DMS79 treated with DMSO at 0.1 percent for 48 hours (cell line): ENCODE measurements at regions not wholly inside any gene's neighbourhood (a gene's known extent, or its start where the extent isn't known, plus 50 kb on each side); places are given as distances from the start of the nearest gene placed in this dataset.

Experiments
- DNase-seq: peaks from one replicate; lab custom pipeline; 2025; lab: John Stamatoyannopoulos, UW

DNA sequence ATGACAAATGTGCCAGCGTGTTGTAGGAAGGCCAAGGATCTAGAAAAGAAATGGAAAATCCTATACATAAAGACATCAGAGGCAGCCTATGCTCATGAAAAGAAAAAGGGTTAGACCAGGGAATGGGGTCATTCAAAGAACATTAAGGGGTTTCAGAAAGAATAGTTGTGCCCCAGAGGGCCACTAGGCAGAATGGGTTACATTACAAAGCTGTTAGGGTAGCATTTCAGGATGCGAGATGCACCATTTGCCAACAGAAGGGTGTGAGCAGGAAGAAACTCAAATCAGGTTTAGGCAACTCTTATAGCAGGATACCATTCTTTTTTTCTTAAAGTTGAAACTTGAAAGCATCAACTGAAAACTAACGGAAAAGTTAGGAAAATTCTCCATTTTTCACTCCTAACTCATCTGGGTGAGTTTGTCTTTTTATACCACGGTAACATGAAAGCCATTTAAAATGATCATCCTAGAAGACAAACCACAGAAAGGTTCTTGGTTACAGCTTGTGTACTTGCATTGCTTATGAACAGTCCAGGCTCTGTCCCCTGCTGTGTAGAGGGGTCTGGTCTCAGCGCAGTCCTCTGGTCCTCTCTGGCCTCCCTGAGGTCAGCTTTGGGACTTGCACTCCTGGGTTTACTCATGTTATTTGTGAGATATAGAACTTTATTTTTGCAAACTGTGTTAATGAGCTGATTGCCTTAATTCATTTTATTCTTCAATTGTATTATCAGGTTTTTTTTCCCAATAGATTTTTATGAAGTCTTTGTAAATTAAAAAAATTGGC lies 209.1 kb downstream of the DACT1 start:
- no peak for DNase-seq

DNA sequence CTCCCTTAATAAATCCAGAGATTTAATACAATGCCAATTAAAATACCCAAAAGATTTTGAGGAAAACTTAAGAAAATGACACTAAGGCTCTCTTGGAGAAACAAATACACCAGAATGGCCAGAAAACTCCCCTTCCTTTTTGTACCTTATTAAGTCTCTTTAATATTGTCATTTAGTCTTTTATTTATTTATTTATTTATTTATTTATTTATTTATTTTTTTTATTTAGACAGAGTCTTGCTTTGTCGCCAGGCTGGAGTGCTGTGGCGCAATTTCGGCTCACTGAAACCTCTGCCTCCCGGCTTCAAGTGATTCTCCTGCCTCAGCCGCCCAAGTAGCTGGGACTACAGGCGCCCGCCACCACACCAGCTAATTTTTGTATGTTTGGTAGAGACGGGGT lies 210.6 kb downstream of the DACT1 start:
- DNase-seq = no peak

DNA sequence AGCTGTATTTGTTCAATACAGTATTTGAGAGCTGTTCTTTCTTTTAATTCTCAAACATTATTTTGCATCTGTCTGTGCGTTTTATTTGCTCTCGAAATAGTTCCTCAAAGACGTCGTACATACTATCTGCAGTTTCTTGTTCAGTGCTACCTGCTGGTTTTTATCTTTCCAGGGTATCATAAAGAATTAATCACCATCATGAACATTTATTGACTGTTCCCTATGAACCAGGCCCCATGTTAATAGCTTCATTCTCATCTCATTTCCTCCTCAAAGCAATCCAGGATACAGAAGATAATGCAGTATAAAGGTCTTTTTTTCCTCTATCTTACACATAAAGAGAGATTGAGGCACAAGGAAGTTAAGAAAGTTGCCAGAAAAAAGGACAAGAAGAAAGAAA lies 211.8 kb downstream of the DACT1 start:
- DNase-seq = no peak

DNA sequence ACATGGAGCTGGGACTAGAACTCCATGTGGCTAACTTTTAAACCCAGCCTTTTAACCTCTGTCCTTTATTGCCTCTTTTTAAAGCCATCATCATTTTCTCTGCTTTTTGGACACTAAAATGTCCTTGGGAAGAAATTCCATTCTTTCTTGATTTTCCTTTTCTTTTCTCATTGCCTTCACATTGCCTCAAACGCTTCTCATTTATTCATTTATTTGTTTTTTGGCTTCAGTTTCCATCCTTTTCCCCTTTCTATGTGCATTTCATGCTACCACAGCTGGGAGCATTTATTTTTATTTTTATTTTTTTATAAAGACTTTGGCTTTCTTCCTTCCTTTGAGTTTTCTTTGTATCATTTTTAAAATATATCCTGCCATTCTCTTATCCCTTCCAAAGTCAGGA lies 212.2 kb downstream of the DACT1 start:
- DNase-seq = no peak

DNA sequence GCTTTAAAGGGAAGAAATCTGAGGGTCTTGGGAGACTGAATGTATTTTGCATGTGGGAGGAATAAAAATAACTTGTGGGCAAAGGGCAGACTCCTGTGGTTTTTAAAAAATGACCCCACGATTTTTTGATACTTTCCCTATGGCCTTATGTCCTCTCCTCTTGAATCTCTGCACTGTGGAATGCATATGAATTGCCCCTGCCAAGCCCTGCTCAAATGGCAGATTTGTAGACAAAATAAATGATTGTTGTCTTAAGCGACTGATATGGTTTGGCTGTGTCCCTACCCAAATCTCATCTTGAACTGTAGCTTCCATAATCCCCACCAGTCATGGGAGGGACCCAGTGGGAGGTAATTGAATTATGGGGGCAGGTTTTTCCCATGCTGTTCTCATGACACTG lies 223.8 kb downstream of the DACT1 start:
- no peak for DNase-seq

DNA sequence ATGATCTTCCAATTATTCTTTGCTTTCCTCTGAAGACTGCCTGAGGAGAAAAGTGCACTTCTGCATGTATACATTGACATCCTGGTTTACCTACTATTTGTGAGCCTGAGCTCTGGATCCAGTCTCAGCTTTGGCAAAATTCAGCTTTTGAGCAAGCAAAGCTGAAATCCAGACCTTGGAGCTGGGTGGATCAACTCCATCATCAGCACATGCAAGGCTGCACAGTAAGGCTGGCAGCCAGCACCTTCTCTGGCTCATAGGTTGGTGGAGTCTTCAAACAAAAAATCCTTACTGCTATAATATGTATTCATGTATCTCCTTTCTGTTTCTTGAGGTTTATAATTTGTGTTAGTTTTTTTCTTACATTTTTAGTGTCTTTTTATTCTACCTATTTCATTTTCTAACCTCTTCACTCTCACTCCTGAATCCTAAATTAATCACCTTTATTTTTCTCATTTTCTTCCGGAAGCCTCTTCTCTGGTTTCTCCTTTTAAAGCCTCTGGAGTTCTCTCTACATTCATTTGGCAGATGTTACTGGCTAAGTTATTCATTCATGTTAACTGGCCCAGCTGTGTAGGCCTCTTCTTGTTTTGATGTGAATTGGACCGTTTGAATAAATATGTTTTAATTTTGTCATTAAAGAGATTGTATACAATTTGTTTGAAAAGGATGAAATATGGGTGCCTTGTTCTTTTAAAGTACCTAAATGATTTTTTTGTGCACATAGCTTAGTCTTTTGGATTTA lies 224.8 kb downstream of the DACT1 start:
- DNase-seq = no peak

DNA sequence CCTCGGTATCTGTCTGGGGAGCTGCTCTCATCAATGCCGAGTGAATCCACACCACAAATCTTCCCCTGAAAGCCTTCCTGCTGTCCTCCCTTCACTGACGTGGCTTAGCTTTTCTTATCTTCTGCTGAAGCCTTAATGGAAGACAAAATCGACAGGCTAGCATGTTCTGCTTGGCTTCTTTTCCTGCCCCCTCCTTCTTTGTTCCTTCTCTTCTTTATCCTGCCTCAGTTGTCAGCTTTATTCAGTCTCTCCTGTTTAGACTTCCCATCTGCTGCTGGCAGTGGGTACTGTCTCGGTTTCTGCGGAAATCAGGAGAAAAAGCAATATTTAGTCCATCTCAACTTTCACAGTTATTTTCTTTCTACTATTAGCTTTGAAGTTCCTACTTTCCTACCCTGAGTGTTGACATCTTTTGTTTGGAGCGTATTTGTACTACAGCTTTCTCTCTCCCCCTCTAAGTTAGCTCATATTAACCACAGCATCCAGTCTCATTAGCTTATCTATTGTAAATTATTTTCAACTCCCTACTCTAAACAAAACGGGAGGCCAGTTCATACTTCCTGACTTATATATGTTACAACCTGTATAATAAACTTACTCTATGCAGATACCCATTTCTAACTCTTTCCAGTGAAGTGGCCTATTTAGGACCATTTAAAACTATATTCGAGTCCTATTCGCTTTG lies 226.0 kb downstream of the DACT1 start:
- no peak for DNase-seq

DNA sequence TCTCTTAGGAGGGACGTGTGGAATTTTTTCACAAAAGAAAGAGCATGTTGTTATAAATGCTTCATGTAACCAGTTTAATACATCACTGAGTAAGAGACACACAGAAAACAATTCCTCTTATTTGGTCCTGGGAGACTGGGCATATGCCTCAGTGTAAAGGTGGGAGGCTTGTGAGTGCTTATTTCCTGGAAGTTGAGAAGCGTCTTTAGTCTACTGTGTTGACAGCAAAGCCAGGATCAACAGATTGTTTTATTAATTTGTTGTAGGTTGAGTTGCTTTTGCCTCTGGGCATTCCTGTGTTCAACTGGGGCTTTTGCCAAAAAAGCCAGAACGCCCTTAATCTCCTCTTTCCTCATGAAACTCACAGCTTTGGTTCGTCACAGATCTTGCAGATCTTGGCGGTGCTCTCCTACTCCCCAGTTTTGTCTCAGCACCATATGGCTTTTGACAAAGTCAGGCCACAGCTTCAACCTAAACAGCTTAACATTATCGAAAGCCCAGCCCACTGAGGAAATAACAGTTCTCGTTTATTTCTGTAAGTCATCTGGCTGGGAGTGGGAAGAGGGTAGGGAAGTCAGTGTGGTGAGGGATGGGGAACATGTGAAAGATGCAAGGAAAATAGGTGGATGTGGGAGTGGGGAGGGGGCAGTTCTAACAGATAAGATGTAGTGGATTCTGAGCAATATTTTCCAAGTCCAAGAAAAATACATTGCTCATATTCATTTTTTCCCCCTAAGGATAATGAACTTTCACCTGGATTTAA lies 227.2 kb downstream of the DACT1 start:
- DNase-seq = peak; percentile 62

DNA sequence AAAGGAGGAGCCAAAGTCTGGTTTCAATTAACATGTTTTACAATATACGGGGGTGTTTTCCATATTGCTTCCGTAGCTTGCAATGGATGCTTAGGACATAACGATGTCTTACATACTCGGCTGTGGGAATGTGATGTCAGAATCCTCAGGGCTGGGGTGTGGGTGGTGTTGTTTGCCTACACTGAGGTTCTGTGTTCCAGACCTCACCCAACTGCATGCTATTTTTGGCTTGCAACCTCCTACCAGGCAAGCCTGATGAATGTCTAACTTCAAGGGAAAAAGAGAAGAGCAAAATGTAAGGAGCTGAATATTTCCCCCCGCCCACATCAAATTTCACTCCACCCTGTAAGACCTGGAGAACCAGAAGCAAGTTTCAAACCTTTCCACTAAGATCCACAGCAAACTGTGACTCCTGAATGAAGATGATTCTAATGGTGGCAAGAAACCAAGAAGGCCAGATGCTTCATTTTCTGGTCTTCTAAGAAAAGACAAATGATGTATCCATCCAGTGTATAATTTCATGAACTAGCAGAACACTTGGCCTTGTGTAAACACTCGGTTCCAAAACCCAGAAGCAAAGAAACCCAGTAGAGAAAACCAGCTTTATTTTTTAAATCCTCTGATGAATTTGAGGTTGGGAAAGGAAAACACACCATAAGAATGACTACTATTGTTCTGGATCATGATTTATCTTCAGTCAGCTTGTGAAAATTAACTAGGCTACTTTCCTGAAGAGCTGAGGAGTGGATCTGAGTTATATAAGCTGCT lies 227.9 kb downstream of the DACT1 start:
- no peak for DNase-seq

DNA sequence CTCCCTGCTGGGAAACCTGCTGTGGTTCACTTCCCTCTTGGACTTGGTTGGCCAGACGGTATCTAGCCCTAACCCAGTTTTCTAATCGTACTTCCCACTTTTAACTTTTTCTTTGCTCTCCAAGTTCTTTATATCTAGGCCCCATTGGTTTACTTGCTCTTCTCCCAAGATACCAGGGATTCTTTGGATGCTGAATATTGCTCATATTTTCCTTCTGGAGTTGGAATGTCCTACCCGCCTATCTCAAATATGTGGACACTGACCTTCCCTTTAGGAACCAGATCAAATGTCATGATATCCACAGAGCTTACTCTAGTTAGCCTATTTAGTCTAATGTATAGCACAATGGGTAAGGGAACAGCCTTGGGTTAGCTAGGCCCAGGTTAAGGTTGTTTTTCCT lies 228.6 kb downstream of the DACT1 start:
- no peak for DNase-seq

DNA sequence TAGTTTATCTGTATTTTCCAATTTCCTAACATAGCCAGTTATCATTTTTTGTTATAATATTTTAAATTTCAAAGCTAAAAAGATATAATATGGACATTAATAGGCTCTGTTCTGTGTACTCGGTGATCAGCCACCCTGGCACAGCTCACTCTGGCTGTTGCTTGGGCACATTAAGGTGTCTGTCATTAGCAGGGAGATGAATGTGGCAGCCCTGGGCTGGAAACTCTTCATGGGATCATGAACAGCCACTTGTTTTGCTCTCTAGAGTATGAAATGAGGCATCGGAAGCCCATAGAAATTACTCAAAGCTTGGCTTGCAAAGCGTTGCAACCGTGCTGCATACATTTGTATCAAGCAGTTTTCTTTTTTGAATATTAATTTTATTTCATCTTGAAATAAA lies 233.2 kb downstream of the DACT1 start:
- DNase-seq = peak; percentile 98

DNA sequence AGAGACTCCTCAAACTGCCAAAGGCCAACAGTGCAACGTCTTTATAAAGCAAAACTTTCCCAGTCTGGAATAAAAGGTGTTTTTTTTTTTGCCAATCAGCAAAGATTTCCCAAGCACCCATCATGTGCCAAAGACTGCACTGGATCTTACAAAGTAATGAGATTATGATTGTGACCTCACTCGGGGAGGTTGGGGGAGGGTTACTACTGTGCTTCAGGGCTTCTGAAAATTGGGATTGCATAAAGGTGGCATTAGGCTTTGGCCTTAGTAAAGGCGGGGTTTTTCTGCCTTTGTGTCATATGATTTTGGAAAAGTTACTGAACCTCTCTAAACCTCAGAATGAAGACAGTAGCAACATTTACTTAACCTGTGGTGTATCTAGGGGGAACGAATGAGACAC lies 233.8 kb downstream of the DACT1 start:
- no peak for DNase-seq

DNA sequence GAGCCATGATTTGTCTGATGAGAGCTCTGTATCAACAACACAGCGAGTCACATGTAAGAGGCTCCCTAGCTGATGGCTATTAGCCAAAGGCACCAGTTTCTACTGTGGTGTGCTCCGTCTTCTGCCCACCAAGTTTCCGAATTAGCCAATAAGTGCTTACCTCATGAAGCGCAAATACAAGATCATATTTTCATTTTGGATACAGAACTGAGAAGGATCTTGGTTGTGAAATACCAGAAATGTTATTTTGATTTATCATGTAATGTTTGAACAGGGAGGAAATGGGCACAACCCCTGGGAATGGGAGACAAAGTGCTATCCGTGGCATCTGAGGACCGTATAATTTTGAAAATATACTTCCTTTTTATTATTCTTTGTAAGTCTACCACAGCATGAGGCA lies 234.3 kb downstream of the DACT1 start:
- DNase-seq = peak; percentile 74

DNA sequence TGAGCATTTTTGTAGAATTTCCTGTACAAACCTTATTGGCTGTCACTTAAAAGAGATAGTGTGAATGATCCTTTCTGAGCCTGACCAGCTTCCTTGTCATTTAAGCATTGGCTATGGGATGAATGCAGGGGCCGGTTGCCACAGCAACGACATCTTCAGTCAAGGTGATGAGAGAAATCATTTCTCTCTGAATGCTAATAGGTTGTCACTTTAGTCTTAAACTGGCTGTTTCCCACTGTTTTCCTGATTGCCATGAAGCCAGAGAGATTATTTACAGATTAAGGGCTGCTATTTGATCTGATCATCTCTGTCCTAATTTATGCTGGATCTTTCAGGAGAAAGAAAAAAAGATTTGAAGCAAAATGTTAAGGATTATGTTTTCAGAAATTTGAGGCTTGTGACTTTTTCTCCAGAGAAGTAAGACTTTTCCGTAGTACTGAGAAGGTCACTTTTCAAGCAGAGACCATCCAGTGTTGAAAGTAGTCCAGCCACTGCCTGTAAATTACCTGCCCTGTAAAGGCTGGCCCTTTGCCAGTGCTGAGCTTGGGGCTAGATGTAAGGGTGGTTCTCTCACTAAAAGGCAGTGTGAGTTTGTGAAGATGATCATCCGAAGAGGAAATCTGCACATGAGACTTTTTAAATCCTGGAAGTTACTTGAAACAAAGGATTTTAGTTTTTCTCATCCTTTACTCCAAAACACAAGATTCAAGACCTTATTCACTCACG lies 235.6 kb downstream of the DACT1 start:
- peak; percentile 79 for DNase-seq

DNA sequence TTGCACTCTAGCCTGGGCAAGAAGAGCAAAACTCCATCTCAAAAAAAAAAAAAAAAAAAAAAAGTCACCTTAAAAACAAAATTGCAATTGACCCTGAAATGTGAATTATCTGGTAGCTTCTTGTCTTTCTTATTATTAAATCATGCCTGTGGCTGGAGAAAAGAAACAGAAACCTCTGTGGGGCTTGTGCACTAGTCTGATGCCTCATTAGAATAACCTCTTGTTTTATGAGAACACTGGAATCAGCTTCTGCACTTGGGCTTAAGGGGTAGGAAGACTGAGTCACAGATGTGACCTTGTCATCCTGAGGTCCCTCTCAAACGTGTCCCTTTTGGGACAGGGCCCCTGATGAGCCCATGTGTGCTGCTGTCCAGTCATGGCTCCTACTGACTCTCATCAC lies 237.9 kb downstream of the DACT1 start:
- no peak for DNase-seq

DNA sequence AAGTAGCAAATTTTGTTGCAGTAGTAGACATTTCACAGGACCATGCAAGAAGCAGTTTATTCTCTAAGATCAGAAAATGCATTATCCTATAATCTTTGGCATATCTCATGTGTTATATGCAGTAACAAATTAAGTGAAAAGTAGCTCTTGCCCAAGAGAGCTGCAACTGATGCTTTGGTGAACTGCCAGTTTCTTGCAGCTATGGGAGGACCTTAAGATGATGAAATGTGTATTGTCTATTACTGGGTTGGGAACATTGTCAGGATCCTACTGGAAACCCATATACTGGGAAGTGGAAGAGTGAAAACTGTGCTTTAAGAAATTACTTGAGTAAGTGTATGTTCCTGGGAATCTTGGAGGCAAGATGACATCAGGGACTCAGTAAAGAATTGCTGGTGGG lies 238.8 kb downstream of the DACT1 start:
- no peak for DNase-seq

DNA sequence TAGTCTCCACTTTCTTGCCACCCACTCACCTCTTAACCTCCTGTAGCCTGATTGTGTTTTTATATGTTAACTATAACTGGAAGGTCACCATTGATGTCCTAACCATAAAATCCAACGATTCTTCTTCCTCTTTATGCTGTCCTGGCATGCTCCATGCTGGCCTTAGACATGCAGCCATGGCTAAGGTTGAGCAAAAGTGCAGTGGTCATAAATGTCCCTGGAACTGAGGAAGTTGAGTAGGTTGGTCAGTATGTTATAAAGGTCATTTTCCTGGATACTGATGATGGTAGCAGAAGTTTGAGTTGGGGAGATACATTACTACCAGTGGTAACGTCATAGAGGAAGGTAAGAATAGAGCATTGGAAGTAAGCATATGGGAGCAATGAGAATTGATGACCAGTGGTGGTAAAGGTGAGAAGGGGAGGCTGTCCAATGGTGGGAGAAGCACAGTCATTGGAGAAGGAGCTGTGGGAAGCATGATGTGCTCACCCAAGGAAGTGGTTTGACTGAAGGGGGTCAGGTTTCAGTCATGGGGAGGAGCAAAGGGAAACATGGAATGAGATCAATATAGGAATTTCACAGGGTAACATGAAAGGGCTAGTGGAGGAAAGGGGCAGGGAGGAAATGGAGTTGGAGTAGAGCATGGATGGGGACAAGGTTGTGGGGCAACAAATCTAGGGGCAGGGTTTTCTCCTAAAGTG lies 240.8 kb downstream of the DACT1 start:
- DNase-seq = no peak

DNA sequence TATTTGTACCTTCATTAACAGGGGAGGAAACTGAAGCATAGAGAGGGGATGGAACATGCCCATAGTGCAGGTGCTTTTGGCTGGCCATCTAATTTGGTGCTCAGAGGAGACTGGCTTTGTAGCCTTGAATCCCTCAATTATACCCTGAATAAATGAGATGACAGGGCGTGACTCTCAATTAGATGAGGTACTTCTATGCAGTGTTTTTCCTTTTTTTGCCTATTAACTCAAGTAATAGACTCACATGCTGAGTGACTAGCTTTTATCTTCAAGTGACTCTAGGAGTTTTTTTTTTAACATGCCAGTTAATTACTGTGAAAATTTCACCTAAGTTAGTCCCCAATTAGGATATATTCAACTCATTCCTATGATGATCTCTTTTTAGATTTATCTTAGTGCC lies 243.7 kb downstream of the DACT1 start:
- no peak for DNase-seq

DNA sequence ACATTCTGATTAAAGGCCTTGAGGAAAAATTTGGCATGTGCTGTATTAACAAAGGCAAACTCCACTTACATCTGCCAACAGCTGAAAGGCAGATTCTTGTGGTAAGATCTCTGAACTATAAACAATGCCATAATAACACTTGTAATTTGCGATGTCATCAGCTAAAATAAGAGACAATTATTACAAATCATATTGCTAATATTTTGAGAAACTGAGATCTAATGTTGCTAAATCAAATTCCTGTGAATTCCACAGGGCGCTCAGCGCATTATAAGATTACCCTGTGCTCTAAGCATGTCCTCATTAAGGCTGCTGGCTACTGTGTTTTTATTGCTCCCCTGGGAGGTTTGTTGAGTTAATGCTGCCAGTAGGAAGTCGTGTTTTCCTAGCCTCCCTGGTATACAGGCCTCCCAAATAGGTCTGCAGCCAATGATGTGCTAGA lies 244.8 kb downstream of the DACT1 start:
- peak; percentile 93 for DNase-seq

DNA sequence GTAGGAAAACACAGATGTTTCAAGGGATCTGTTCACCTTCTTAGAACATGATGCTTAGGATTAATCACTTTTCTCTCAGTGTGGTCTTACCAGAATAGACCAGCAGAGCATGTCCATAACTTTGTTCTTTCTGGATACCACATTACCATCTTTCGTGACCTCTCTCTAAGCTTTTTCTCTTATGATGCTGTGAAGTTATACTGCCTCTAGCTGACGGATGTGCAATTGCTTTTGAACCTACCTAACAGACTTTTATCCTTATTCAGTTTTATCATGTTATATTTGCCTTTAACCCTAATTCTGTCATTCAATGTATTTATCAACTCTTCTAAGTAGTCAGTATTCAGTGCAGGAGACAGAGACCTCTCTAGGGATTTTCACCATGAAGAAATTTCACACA lies 246.7 kb downstream of the DACT1 start:
- no peak for DNase-seq
